ENCODE measurements at regions not wholly inside any gene's neighbourhood (a gene's known extent, or its start where the extent isn't known, plus 50 kb on each side); places are given as distances from the start of the nearest gene placed in this dataset.

- no peak for TF ChIP-seq CTCF (IDR thresholded peaks at IDR 0.05; ENCODE audit: insufficient read depth, low read depth, low read length)
- no peak for TF ChIP-seq EZH2 (IDR thresholded peaks at IDR 0.05; ENCODE audit: insufficient read depth, low read length)
These were observed 374.4 kb downstream of the DLEU7 start for GRCh38 chr13:50468849-50469669.

All from astrocyte (in vitro differentiated cells and primary cell).